CD8-positive, alpha-beta memory T cell (primary cell): ENCODE measurements at regions not wholly inside any gene's neighbourhood (a gene's known extent, or its start where the extent isn't known, plus 50 kb on each side); places are given as distances from the start of the nearest gene placed in this dataset.

Experiments used
- CTCF ChIA-PET: fragments of 350-600 bp; sonication (Branson Sonifier 250); formaldehyde crosslinking; loops from one replicate; lab custom pipeline; 2021; ENCODE audit warnings: antibody characterized with exemption; lab: Charles Lee
- POLR2A ChIA-PET: fragments of 350-600 bp; sonication (Branson Sonifier 250); formaldehyde crosslinking; loops from one replicate; lab custom pipeline; 2021; ENCODE audit warnings: antibody characterized with exemption; lab: Charles Lee
- DNase-seq, 5 donors: peaks; one replicate each; pipeline versions ENCODE4 v3.0.0 to v3.0.0-alpha.2; 2020 to 2022; ENCODE audit warnings: mixed read lengths in 1 of 5
- H3K27ac ChIP-seq: one replicate; pipeline ENCODE4 v1.7.0; 2013; ENCODE audit warnings: low read depth, mild to moderate bottlenecking, low read length, moderate library complexity
- H3K27me3 ChIP-seq: 2 replicates; pipeline ENCODE4 v1.7.0; 2013; ENCODE audit warnings: low read length, mild to moderate bottlenecking; ENCODE audit not compliant: insufficient read depth, poor library complexity, severe bottlenecking
- H3K36me3 ChIP-seq: 2 replicates; pipeline ENCODE4 v1.7.0; 2013; ENCODE audit warnings: mild to moderate bottlenecking, low read length, moderate library complexity; ENCODE audit not compliant: insufficient read depth
- H3K4me1 ChIP-seq: 2 replicates; pipeline ENCODE4 v1.7.0; 2013; ENCODE audit warnings: mild to moderate bottlenecking, low read length, moderate library complexity; ENCODE audit not compliant: insufficient read depth
- H3K4me3 ChIP-seq: 2 replicates; pipeline ENCODE4 v1.7.0; 2013; ENCODE audit warnings: mild to moderate bottlenecking, low read length
- H3K9me3 ChIP-seq: 2 replicates; pipeline ENCODE4 v1.7.0; 2013; ENCODE audit warnings: mild to moderate bottlenecking, low read length
- H3K27ac Mint-ChIP-seq, 8 donors: one replicate each; pipeline ENCODE4 v1.8.0; 2020 to 2021; ENCODE audit warnings: mixed read lengths in 8 of 8, mild to moderate bottlenecking in 6 of 8, inconsistent platforms in 3 of 8, moderate library complexity in 3 of 8
- H3K27me3 Mint-ChIP-seq, 2 donors: one replicate each; pipeline ENCODE4 v1.8.0; 2020 to 2021; ENCODE audit warnings: mixed read lengths in 2 of 2, mild to moderate bottlenecking in 1 of 2, moderate library complexity in 1 of 2
- H3K36me3 Mint-ChIP-seq, 3 donors: one replicate each; pipeline ENCODE4 v1.8.0; 2020 to 2021; ENCODE audit warnings: mixed read lengths in 3 of 3, inconsistent platforms in 1 of 3, mild to moderate bottlenecking in 1 of 3
- H3K4me1 Mint-ChIP-seq, 3 donors: one replicate each; pipeline ENCODE4 v1.8.0; 2020 to 2021; ENCODE audit warnings: mixed read lengths in 3 of 3, inconsistent platforms in 1 of 3, mild to moderate bottlenecking in 1 of 3
- H3K4me3 Mint-ChIP-seq, 7 donors: one replicate each; pipeline ENCODE4 v1.8.0; 2020 to 2021; ENCODE audit warnings: mixed read lengths in 7 of 7, mild to moderate bottlenecking in 6 of 7, moderate library complexity in 4 of 7, inconsistent platforms in 2 of 7
- H3K9me3 Mint-ChIP-seq, 5 donors: one replicate each; pipeline ENCODE4 v1.8.0; 2020 to 2022; ENCODE audit warnings: mixed read lengths in 5 of 5, mild to moderate bottlenecking in 3 of 5, moderate library complexity in 2 of 5, inconsistent platforms in 1 of 5

DNA sequence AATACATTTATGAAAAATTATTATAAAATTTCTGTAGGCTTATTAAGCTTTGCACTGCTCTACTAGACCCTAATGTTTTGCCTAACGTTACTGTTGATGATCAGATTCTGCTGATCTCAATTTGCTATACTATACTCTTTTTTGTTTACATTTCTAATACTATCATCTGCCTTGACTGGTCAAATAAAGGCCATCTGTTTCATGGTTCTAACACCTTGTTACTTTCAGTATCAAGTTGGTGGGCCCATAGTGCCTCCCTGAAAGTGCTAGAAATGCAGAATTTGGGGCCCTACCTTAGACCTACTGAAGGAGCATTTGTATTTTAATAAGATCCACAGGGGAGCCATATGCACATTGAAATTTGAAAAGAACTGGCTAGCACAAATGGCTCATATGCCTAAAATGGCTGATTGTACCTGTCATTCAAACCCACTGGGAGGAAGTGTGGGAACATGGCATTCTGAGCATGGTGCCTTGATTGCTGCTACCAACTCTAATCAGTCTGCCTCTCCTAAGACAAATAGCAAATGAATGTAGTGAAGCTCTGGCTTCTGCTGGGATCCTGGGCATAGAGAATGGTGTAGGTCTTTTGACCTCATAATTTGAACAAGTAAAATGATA is 199.1 kb upstream of the BTBD3 start:
- no peak overlapping the region for H3K27ac ChIP-seq
- no peak overlapping the region for H3K4me3 ChIP-seq
- no peaks in the 10 kb centered on the region for H3K9me3 ChIP-seq
- Mint-ChIP-seq H3K4me1 (no peaks in the 10 kb centered on the region), H3K4me3 (no peak overlapping the region), H3K27me3 (no peaks in the 10 kb centered on the region), H3K9me3 (peaks cover 7 to 25% (median 11%) of the 10 kb centered on the region in 5 donors), H3K36me3 (no peaks in the 10 kb centered on the region), H3K27ac (no peak overlapping the region)
- ChIA-PET POLR2A (no interaction called here), CTCF (no interaction called here)
- no peaks in the 10 kb centered on the region for H3K36me3 ChIP-seq
- H3K4me1 ChIP-seq: no peaks in the 10 kb centered on the region
- no peak for DNase-seq
- H3K27me3 ChIP-seq: no peaks in the 10 kb centered on the region

- DNase-seq: no peak
- Mint-ChIP-seq H3K27ac (no peak overlapping the region), H3K36me3 (no peaks in the 10 kb centered on the region), H3K27me3 (no peaks in the 10 kb centered on the region), H3K4me3 (no peak overlapping the region), H3K4me1 (no peaks in the 10 kb centered on the region), H3K9me3 (peaks cover 7 to 23% (median 11%) of the 10 kb centered on the region in 5 donors)
- Histone ChIP-seq H3K36me3 (no peaks in the 10 kb centered on the region), H3K27me3 (no peaks in the 10 kb centered on the region), H3K9me3 (no peaks in the 10 kb centered on the region), H3K4me1 (no peaks in the 10 kb centered on the region), H3K27ac (no peak overlapping the region), H3K4me3 (no peak overlapping the region)
- CTCF ChIA-PET: no interaction called here
- POLR2A ChIA-PET: no interaction called here
These were observed 198.5 kb upstream of the BTBD3 start for GRCh38 chr20:11719153-11719552.

- Mint-ChIP-seq H3K27me3 (no peaks in the 10 kb centered on the region), H3K4me3 (no peak overlapping the region), H3K27ac (no peak overlapping the region), H3K36me3 (no peaks in the 10 kb centered on the region), H3K4me1 (no peaks in the 10 kb centered on the region), H3K9me3 (peaks cover 4 to 27% (median 8%) of the 10 kb centered on the region in 5 donors)
- H3K27ac ChIP-seq: no peak overlapping the region
- H3K36me3 ChIP-seq: no peaks in the 10 kb centered on the region
- CTCF ChIA-PET: no interaction called here
- no peaks in the 10 kb centered on the region for H3K27me3 ChIP-seq
- no peaks in the 10 kb centered on the region for H3K9me3 ChIP-seq
- POLR2A ChIA-PET: no interaction called here
- no peak for DNase-seq
- H3K4me3 ChIP-seq: no peak overlapping the region
- no peaks in the 10 kb centered on the region for H3K4me1 ChIP-seq
These were observed 196.3 kb upstream of the BTBD3 start for GRCh38 chr20:11721411-11721810.

GRCh38 chr20:11724097-11724496 is 193.6 kb upstream of the BTBD3 start:
- no peak for DNase-seq
- POLR2A ChIA-PET: no interaction called here
- CTCF ChIA-PET: no interaction called here
- H3K4me3 ChIP-seq: no peak overlapping the region
- peaks cover 3 to 29% (median 10%) of the 10 kb centered on the region in 5 donors for H3K9me3 Mint-ChIP-seq
- H3K36me3 ChIP-seq: no peaks in the 10 kb centered on the region
- no peak overlapping the region for H3K27ac Mint-ChIP-seq
- H3K4me1 Mint-ChIP-seq: no peaks in the 10 kb centered on the region
- no peak overlapping the region for H3K27ac ChIP-seq
- no peaks in the 10 kb centered on the region for H3K27me3 Mint-ChIP-seq
- H3K9me3 ChIP-seq: no peaks in the 10 kb centered on the region
- no peaks in the 10 kb centered on the region for H3K27me3 ChIP-seq
- no peak overlapping the region for H3K4me3 Mint-ChIP-seq
- no peaks in the 10 kb centered on the region for H3K36me3 Mint-ChIP-seq
- H3K4me1 ChIP-seq: no peaks in the 10 kb centered on the region

- no peak overlapping the region for H3K27ac Mint-ChIP-seq
- POLR2A ChIA-PET: no interaction called here
- no peak for DNase-seq
- H3K27me3 Mint-ChIP-seq: no peaks in the 10 kb centered on the region
- H3K4me3 Mint-ChIP-seq: no peak overlapping the region
- H3K9me3 Mint-ChIP-seq: peaks cover 6 to 36% (median 13%) of the 10 kb centered on the region in 5 donors
- Histone ChIP-seq H3K27ac (no peak overlapping the region), H3K27me3 (no peaks in the 10 kb centered on the region), H3K9me3 (no peaks in the 10 kb centered on the region), H3K4me1 (no peaks in the 10 kb centered on the region), H3K4me3 (no peak overlapping the region), H3K36me3 (no peaks in the 10 kb centered on the region)
- CTCF ChIA-PET: no interaction called here
- H3K36me3 Mint-ChIP-seq: no peaks in the 10 kb centered on the region
- H3K4me1 Mint-ChIP-seq: no peaks in the 10 kb centered on the region
These were observed 191.7 kb upstream of the BTBD3 start for GRCh38 chr20:11726026-11726425.

DNA sequence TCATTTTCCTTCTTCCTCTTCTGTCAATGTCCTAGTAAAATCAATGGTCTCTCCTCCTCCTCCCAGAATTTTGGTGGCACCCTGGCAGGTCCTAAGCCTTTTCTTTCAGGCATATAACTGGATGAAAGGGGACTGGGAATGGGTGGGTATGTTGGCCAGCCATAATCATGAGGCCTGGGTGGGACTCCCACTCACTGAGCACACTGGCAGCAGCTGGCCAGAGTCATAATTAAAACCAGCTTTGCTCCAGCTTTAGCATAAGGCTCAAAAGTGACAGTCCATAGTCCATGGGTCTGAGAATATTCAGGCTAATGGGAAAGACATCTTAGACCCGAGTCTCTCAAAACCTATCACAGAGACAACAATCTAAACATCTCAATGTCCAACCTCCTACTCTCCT is 190.0 kb upstream of the BTBD3 start:
- Histone ChIP-seq H3K36me3 (no peaks in the 10 kb centered on the region), H3K9me3 (no peaks in the 10 kb centered on the region), H3K4me3 (no peak overlapping the region), H3K4me1 (no peaks in the 10 kb centered on the region), H3K27ac (no peak overlapping the region), H3K27me3 (no peaks in the 10 kb centered on the region)
- Mint-ChIP-seq H3K9me3 (peaks cover 11 to 33% (median 17%) of the 10 kb centered on the region in 5 donors), H3K27ac (no peak overlapping the region), H3K27me3 (no peaks in the 10 kb centered on the region), H3K36me3 (no peaks in the 10 kb centered on the region), H3K4me1 (no peaks in the 10 kb centered on the region), H3K4me3 (no peak overlapping the region)
- CTCF ChIA-PET: no interaction called here
- DNase-seq: no peak
- POLR2A ChIA-PET: no interaction called here

GRCh38 chr20:11728937-11729336 is 188.8 kb upstream of the BTBD3 start:
- ChIA-PET CTCF (no interaction called here), POLR2A (no interaction called here)
- Histone ChIP-seq H3K4me3 (no peak overlapping the region), H3K9me3 (no peaks in the 10 kb centered on the region), H3K4me1 (no peaks in the 10 kb centered on the region), H3K36me3 (no peaks in the 10 kb centered on the region), H3K27me3 (no peaks in the 10 kb centered on the region), H3K27ac (no peak overlapping the region)
- Mint-ChIP-seq H3K4me3 (no peak overlapping the region), H3K9me3 (peaks cover 11 to 32% (median 18%) of the 10 kb centered on the region in 5 donors), H3K27ac (no peak overlapping the region), H3K4me1 (no peaks in the 10 kb centered on the region), H3K27me3 (no peaks in the 10 kb centered on the region), H3K36me3 (no peaks in the 10 kb centered on the region)
- no peak for DNase-seq

DNA sequence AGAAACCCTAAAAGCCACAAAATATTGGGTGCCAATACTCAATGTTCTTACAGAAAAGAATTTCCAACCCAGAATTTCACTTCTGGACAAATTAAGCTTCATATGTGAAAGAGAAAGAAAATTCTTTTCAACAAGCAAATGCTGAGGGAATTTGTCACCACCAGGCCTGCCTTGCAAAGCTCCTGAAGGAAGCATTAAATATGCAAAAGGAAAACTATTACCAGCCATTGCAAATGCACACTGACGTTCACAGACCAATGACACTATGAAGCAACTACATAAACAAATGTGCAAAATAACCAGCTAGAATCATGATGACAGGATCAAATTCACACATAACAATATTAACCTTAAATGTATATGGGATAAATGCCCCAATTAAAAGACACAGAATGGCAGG is 187.9 kb upstream of the BTBD3 start:
- Histone ChIP-seq H3K36me3 (no peaks in the 10 kb centered on the region), H3K27ac (no peak overlapping the region), H3K9me3 (no peaks in the 10 kb centered on the region), H3K4me1 (no peaks in the 10 kb centered on the region), H3K4me3 (no peak overlapping the region), H3K27me3 (no peaks in the 10 kb centered on the region)
- Mint-ChIP-seq H3K9me3 (peaks cover 11 to 35% (median 20%) of the 10 kb centered on the region in 5 donors), H3K27me3 (no peaks in the 10 kb centered on the region), H3K27ac (no peak overlapping the region), H3K4me1 (no peaks in the 10 kb centered on the region), H3K4me3 (no peak overlapping the region), H3K36me3 (no peaks in the 10 kb centered on the region)
- no peak for DNase-seq
- ChIA-PET CTCF (no interaction called here), POLR2A (no interaction called here)
